Sigmoid colon (tissue), 4 donors: ENCODE measurements at regions not wholly inside any gene's neighbourhood (a gene's known extent, or its start where the extent isn't known, plus 50 kb on each side); places are given as distances from the start of the nearest gene placed in this dataset.

ENCODE experiments used
- POLR2A ChIP-seq, 2 donors: fragments of 450-650 bp; IDR thresholded peaks; one replicate each; pipeline ENCODE4 v1.6.1; 2016; ENCODE audit warnings: antibody characterized with exemption in 2 of 2, mild to moderate bottlenecking in 2 of 2, moderate library complexity in 2 of 2
- POLR2AphosphoS5 ChIP-seq, 4 donors: sonication (generic); formaldehyde crosslinking; IDR thresholded peaks; one replicate each; pipeline ENCODE4 v1.6.1; 2017; ENCODE audit warnings: antibody characterized with exemption in 4 of 4
- TF ChIP-seq, protein P1 (sequence below), 4 experiments: fragments of 450-650 bp in 3 of 4; fragments of 200-600 bp in 1 of 4; IDR thresholded peaks; one replicate each; pipeline ENCODE4 v1.5.1; 2016 to 2019; ENCODE audit warnings: antibody characterized with exemption in 4 of 4, mild to moderate bottlenecking in 3 of 4, moderate library complexity in 2 of 4

DNA sequence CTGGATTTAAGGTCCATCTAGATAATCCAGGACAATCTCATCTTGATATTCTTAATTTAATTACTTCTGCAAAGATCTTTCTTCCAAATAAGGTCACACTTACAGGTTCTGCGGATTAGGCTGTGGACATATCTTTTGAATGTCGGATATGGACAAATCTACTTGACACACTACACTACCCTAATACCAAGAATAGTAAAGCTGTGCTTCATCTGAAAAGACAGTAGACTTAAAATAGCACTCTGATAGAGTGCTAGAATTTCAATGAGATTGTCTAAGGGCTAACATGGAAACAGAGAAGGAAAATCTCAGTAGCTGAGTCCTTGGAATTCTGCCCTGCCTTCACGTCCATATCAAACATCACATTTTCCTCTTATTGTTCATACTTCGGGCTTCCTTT is 1238.0 kb downstream of the EPHA7 start:
- TF ChIP-seq POLR2A (IDR thresholded peaks at IDR 0.05) (no peak), POLR2AphosphoS5 (IDR thresholded peaks at IDR 0.05) (no peak)
- TF ChIP-seq, protein P1, sequence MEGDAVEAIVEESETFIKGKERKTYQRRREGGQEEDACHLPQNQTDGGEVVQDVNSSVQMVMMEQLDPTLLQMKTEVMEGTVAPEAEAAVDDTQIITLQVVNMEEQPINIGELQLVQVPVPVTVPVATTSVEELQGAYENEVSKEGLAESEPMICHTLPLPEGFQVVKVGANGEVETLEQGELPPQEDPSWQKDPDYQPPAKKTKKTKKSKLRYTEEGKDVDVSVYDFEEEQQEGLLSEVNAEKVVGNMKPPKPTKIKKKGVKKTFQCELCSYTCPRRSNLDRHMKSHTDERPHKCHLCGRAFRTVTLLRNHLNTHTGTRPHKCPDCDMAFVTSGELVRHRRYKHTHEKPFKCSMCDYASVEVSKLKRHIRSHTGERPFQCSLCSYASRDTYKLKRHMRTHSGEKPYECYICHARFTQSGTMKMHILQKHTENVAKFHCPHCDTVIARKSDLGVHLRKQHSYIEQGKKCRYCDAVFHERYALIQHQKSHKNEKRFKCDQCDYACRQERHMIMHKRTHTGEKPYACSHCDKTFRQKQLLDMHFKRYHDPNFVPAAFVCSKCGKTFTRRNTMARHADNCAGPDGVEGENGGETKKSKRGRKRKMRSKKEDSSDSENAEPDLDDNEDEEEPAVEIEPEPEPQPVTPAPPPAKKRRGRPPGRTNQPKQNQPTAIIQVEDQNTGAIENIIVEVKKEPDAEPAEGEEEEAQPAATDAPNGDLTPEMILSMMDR (IDR thresholded peaks at IDR 0.05): no peak
